ENCODE measurements at regions not wholly inside any gene's neighbourhood (a gene's known extent, or its start where the extent isn't known, plus 50 kb on each side); places are given as distances from the start of the nearest gene placed in this dataset.

- Mint-ChIP-seq H3K27me3 (ENCODE audit: low read depth) (no peaks in the 10 kb centered on the region), H3K4me3 (no peak overlapping the region), H3K9me3 (no peaks in the 10 kb centered on the region), H3K27ac (no peak overlapping the region), H3K4me1 (ENCODE audit: low read depth) (no peaks in the 10 kb centered on the region), H3K36me3 (ENCODE audit: low read depth) (no peaks in the 10 kb centered on the region)
- no peak for DNase-seq
- CTCF ChIA-PET = interaction anchor here (0.6 kb wide), 1 partner anchor 529 kb away, joined by 3 read pairs; no protein-coding TSS in a partner anchor
- intact Hi-C loops (cut with micrococcal nuclease) = no loop called here
Measured at GRCh38 chr15:62475591-62475990, 310.5 kb upstream of the C2CD4B start.

- intact Hi-C loops (cut with micrococcal nuclease) = no loop called here
- Mint-ChIP-seq H3K9me3 (no peaks in the 10 kb centered on the region), H3K27me3 (ENCODE audit: low read depth) (no peaks in the 10 kb centered on the region), H3K4me1 (ENCODE audit: low read depth) (no peaks in the 10 kb centered on the region), H3K4me3 (no peak overlapping the region), H3K36me3 (ENCODE audit: low read depth) (no peaks in the 10 kb centered on the region), H3K27ac (no peak overlapping the region)
- CTCF ChIA-PET = no interaction called here
- no peak for DNase-seq
Measured at GRCh38 chr15:62476163-62476562, 311.1 kb upstream of the C2CD4B start.

- Mint-ChIP-seq H3K4me1 (ENCODE audit: low read depth) (no peaks in the 10 kb centered on the region), H3K27me3 (ENCODE audit: low read depth) (no peaks in the 10 kb centered on the region), H3K27ac (no peak overlapping the region), H3K9me3 (no peaks in the 10 kb centered on the region), H3K36me3 (ENCODE audit: low read depth) (no peaks in the 10 kb centered on the region), H3K4me3 (no peak overlapping the region)
- CTCF ChIA-PET = interaction anchor here (1.1 kb wide), 1 partner anchor 15 kb away, joined by 3 read pairs; no protein-coding TSS in a partner anchor
- intact Hi-C loops (cut with micrococcal nuclease) = no loop called here
- DNase-seq = no peak
Measured at GRCh38 chr15:62477929-62478328, 312.8 kb upstream of the C2CD4B start.

GRCh38 chr15:62482785-62483429, 317.8 kb upstream of the C2CD4B start:
- intact Hi-C loops (cut with micrococcal nuclease) = no loop called here
- Mint-ChIP-seq H3K4me1 (ENCODE audit: low read depth) (no peaks in the 10 kb centered on the region), H3K27ac (no peak overlapping the region)

GRCh38 chr15:62483814-62484213, 318.7 kb upstream of the C2CD4B start:
- CTCF ChIA-PET = no interaction called here
- intact Hi-C loops (cut with micrococcal nuclease) = no loop called here
- Mint-ChIP-seq H3K27me3 (ENCODE audit: low read depth) (no peaks in the 10 kb centered on the region), H3K9me3 (no peaks in the 10 kb centered on the region), H3K4me3 (no peak overlapping the region), H3K4me1 (ENCODE audit: low read depth) (no peaks in the 10 kb centered on the region), H3K36me3 (ENCODE audit: low read depth) (no peaks in the 10 kb centered on the region), H3K27ac (no peak overlapping the region)
- DNase-seq = no peak

More at GRCh38 chr15:62482785-62483429, 317.8 kb upstream of the C2CD4B start:
- DNase-seq = peak; percentile 25
- H3K36me3 Mint-ChIP-seq (ENCODE audit: low read depth) = no peaks in the 10 kb centered on the region
- CTCF ChIA-PET = no interaction called here
- no peaks in the 10 kb centered on the region for H3K27me3 Mint-ChIP-seq (ENCODE audit: low read depth)
- no peak overlapping the region for H3K4me3 Mint-ChIP-seq
- no peaks in the 10 kb centered on the region for H3K9me3 Mint-ChIP-seq

GRCh38 chr15:62485170-62485720, 320.2 kb upstream of the C2CD4B start:
- DNase-seq = no peak
- no peak overlapping the region for H3K4me3 Mint-ChIP-seq
- no peaks in the 10 kb centered on the region for H3K9me3 Mint-ChIP-seq
- no peak overlapping the region for H3K27ac Mint-ChIP-seq
- no peaks in the 10 kb centered on the region for H3K27me3 Mint-ChIP-seq (ENCODE audit: low read depth)
- intact Hi-C loops (cut with micrococcal nuclease) = no loop called here
- CTCF ChIA-PET = no interaction called here
- H3K4me1 Mint-ChIP-seq (ENCODE audit: low read depth) = no peaks in the 10 kb centered on the region
- no peaks in the 10 kb centered on the region for H3K36me3 Mint-ChIP-seq (ENCODE audit: low read depth)

- H3K9me3 Mint-ChIP-seq = no peaks in the 10 kb centered on the region
- no peak for DNase-seq
- no peaks in the 10 kb centered on the region for H3K36me3 Mint-ChIP-seq (ENCODE audit: low read depth)
- CTCF ChIA-PET = no interaction called here
- intact Hi-C loops (cut with micrococcal nuclease) = no loop called here
- H3K4me3 Mint-ChIP-seq = no peak overlapping the region
- H3K27me3 Mint-ChIP-seq (ENCODE audit: low read depth) = no peaks in the 10 kb centered on the region
- no peaks in the 10 kb centered on the region for H3K4me1 Mint-ChIP-seq (ENCODE audit: low read depth)
- H3K27ac Mint-ChIP-seq = no peak overlapping the region
Measured at GRCh38 chr15:62486041-62486440, 321.0 kb upstream of the C2CD4B start.

GRCh38 chr15:62488387-62488786, 323.3 kb upstream of the C2CD4B start:
- H3K4me1 Mint-ChIP-seq (ENCODE audit: low read depth) = no peaks in the 10 kb centered on the region
- no peak overlapping the region for H3K4me3 Mint-ChIP-seq
- H3K9me3 Mint-ChIP-seq = no peaks in the 10 kb centered on the region
- intact Hi-C loops (cut with micrococcal nuclease) = no loop called here
- H3K27ac Mint-ChIP-seq = no peak overlapping the region
- H3K27me3 Mint-ChIP-seq (ENCODE audit: low read depth) = peaks cover 2% of the 10 kb centered on the region
- H3K36me3 Mint-ChIP-seq (ENCODE audit: low read depth) = no peaks in the 10 kb centered on the region
- no peak for DNase-seq
- CTCF ChIA-PET = no interaction called here

- Mint-ChIP-seq H3K27ac (no peak overlapping the region), H3K36me3 (ENCODE audit: low read depth) (no peaks in the 10 kb centered on the region), H3K9me3 (no peaks in the 10 kb centered on the region), H3K4me3 (no peak overlapping the region), H3K27me3 (ENCODE audit: low read depth) (peaks cover 2% of the 10 kb centered on the region), H3K4me1 (ENCODE audit: low read depth) (no peaks in the 10 kb centered on the region)
- intact Hi-C loops (cut with micrococcal nuclease) = no loop called here
- DNase-seq = no peak
- CTCF ChIA-PET = no interaction called here
Measured at GRCh38 chr15:62491642-62492041, 326.6 kb upstream of the C2CD4B start.

GRCh38 chr15:62492900-62493299, 327.8 kb upstream of the C2CD4B start:
- CTCF ChIA-PET = interaction anchor here (0.9 kb wide), 1 partner anchor 15 kb away, joined by 3 read pairs; no protein-coding TSS in a partner anchor
- no peak overlapping the region for H3K4me3 Mint-ChIP-seq
- H3K36me3 Mint-ChIP-seq (ENCODE audit: low read depth) = no peaks in the 10 kb centered on the region
- H3K27me3 Mint-ChIP-seq (ENCODE audit: low read depth) = peaks cover 2% of the 10 kb centered on the region
- no peaks in the 10 kb centered on the region for H3K9me3 Mint-ChIP-seq
- intact Hi-C loops (cut with micrococcal nuclease) = no loop called here
- no peak overlapping the region for H3K27ac Mint-ChIP-seq
- H3K4me1 Mint-ChIP-seq (ENCODE audit: low read depth) = no peaks in the 10 kb centered on the region
- DNase-seq = no peak

- Mint-ChIP-seq H3K27me3 (ENCODE audit: low read depth) (peaks cover 2% of the 10 kb centered on the region), H3K4me1 (ENCODE audit: low read depth) (no peaks in the 10 kb centered on the region), H3K36me3 (ENCODE audit: low read depth) (no peaks in the 10 kb centered on the region), H3K27ac (no peak overlapping the region), H3K4me3 (no peak overlapping the region), H3K9me3 (no peaks in the 10 kb centered on the region)
- DNase-seq = no peak
- intact Hi-C loops (cut with micrococcal nuclease) = no loop called here
- CTCF ChIA-PET = no interaction called here
Measured at GRCh38 chr15:62494197-62494596, 329.1 kb upstream of the C2CD4B start.

GRCh38 chr15:62495670-62496614, 330.9 kb upstream of the C2CD4B start:
- Mint-ChIP-seq H3K27me3 (ENCODE audit: low read depth) (peaks cover 2% of the 10 kb centered on the region), H3K4me3 (no peak overlapping the region), H3K4me1 (ENCODE audit: low read depth) (no peaks in the 10 kb centered on the region), H3K36me3 (ENCODE audit: low read depth) (no peaks in the 10 kb centered on the region), H3K27ac (no peak overlapping the region), H3K9me3 (no peaks in the 10 kb centered on the region)
- intact Hi-C loops (cut with micrococcal nuclease) = no loop called here
- DNase-seq = no peak
- CTCF ChIA-PET = no interaction called here

Measured in activated naive CD4-positive, alpha-beta T cell treated with anti-CD3 and anti-CD28 coated beads for 36 hours (primary cell).